ENCODE measurements at regions not wholly inside any gene's neighbourhood (a gene's known extent, or its start where the extent isn't known, plus 50 kb on each side); places are given as distances from the start of the nearest gene placed in this dataset.

GRCh38 chr6:45781890-45782289 is 233.8 kb downstream of the CLIC5 start:
- DNase-seq, result no peak
- H3K27me3 Mint-ChIP-seq, result peaks cover 6 to 10% of the 10 kb centered on the region in 2 donors
- no peak for ATAC-seq (replicated peaks)
- no peak overlapping the region for H3K27ac Mint-ChIP-seq
- no peaks in the 10 kb centered on the region for H3K36me3 Mint-ChIP-seq (ENCODE audit: insufficient read depth)
- no peaks in the 10 kb centered on the region for H3K9me3 Mint-ChIP-seq
- no peak overlapping the region for H3K4me3 Mint-ChIP-seq
- no peaks in the 10 kb centered on the region for H3K4me1 Mint-ChIP-seq (ENCODE audit: low read depth in 2 of 2)

- ATAC-seq (replicated peaks) (no peak), DNase-seq (no peak)
- Mint-ChIP-seq H3K36me3 (ENCODE audit: insufficient read depth) (no peaks in the 10 kb centered on the region), H3K4me1 (ENCODE audit: low read depth in 2 of 2) (no peaks in the 10 kb centered on the region), H3K27ac (no peak overlapping the region), H3K9me3 (no peaks in the 10 kb centered on the region), H3K27me3 (peaks cover 6 to 10% of the 10 kb centered on the region in 2 donors), H3K4me3 (no peak overlapping the region)
These were observed 235.1 kb downstream of the CLIC5 start for GRCh38 chr6:45780523-45780922.

GRCh38 chr6:45775026-45775697 is 240.5 kb downstream of the CLIC5 start:
- Mint-ChIP-seq H3K27ac (no peak overlapping the region), H3K4me3 (no peak overlapping the region), H3K9me3 (peaks cover 0 to 2% of the 10 kb centered on the region in 2 donors), H3K4me1 (ENCODE audit: low read depth in 2 of 2) (no peaks in the 10 kb centered on the region), H3K36me3 (ENCODE audit: insufficient read depth) (no peaks in the 10 kb centered on the region), H3K27me3 (peaks cover 10 to 13% of the 10 kb centered on the region in 2 donors)
- no peak for DNase-seq
- ATAC-seq (replicated peaks), result no peak

- Mint-ChIP-seq H3K4me1 (ENCODE audit: low read depth in 2 of 2) (no peaks in the 10 kb centered on the region), H3K4me3 (no peak overlapping the region), H3K36me3 (ENCODE audit: insufficient read depth) (no peaks in the 10 kb centered on the region), H3K27me3 (peaks cover 10 to 13% of the 10 kb centered on the region in 2 donors), H3K27ac (no peak overlapping the region), H3K9me3 (peaks cover 0 to 2% of the 10 kb centered on the region in 2 donors)
- no peak for DNase-seq
- ATAC-seq (replicated peaks), result no peak
These were observed 241.8 kb downstream of the CLIC5 start for GRCh38 chr6:45773906-45774305.

- ATAC-seq (replicated peaks), result no peak
- Mint-ChIP-seq H3K4me3 (no peak overlapping the region), H3K27me3 (peaks cover 10 to 12% of the 10 kb centered on the region in 2 donors), H3K9me3 (peaks cover 0 to 2% of the 10 kb centered on the region in 2 donors), H3K36me3 (ENCODE audit: insufficient read depth) (no peaks in the 10 kb centered on the region), H3K27ac (no peak overlapping the region), H3K4me1 (ENCODE audit: low read depth in 2 of 2) (no peaks in the 10 kb centered on the region)
- no peak for DNase-seq
These were observed 242.7 kb downstream of the CLIC5 start for GRCh38 chr6:45772886-45773495.

- Mint-ChIP-seq H3K9me3 (peaks cover 0 to 2% of the 10 kb centered on the region in 2 donors), H3K4me1 (ENCODE audit: low read depth in 2 of 2) (no peaks in the 10 kb centered on the region)
These were observed 243.6 kb downstream of the CLIC5 start for GRCh38 chr6:45772051-45772450.

GRCh38 chr6:45763281-45763680 is 252.4 kb downstream of the CLIC5 start:
- Mint-ChIP-seq H3K27me3 (peaks cover 18 to 23% of the 10 kb centered on the region in 2 donors), H3K36me3 (ENCODE audit: insufficient read depth) (no peaks in the 10 kb centered on the region), H3K27ac (no peak overlapping the region), H3K9me3 (no peaks in the 10 kb centered on the region), H3K4me1 (ENCODE audit: low read depth in 2 of 2) (no peaks in the 10 kb centered on the region), H3K4me3 (no peak overlapping the region)
- DNase-seq (no peak), ATAC-seq (replicated peaks) (no peak)

More at GRCh38 chr6:45772051-45772450, 243.6 kb downstream of the CLIC5 start:
- DNase-seq (no peak), ATAC-seq (replicated peaks) (no peak)
- H3K36me3 Mint-ChIP-seq (ENCODE audit: insufficient read depth), result no peaks in the 10 kb centered on the region
- H3K27me3 Mint-ChIP-seq, result peaks cover 7 to 10% of the 10 kb centered on the region in 2 donors
- H3K4me3 Mint-ChIP-seq, result no peak overlapping the region
- no peak overlapping the region for H3K27ac Mint-ChIP-seq

- H3K4me1 Mint-ChIP-seq (ENCODE audit: low read depth in 2 of 2), result no peaks in the 10 kb centered on the region
These were observed 256.2 kb downstream of the CLIC5 start for GRCh38 chr6:45759472-45759810.

GRCh38 chr6:45758787-45759471 is 256.7 kb downstream of the CLIC5 start:
- Mint-ChIP-seq H3K4me1 (ENCODE audit: low read depth in 2 of 2) (no peaks in the 10 kb centered on the region), H3K27ac (no peak overlapping the region), H3K27me3 (peaks cover 31 to 40% of the 10 kb centered on the region in 2 donors), H3K36me3 (ENCODE audit: insufficient read depth) (no peaks in the 10 kb centered on the region), H3K4me3 (no peak overlapping the region), H3K9me3 (no peaks in the 10 kb centered on the region)
- no peak for ATAC-seq (replicated peaks)
- no peak for DNase-seq

More at GRCh38 chr6:45759472-45759810, 256.2 kb downstream of the CLIC5 start:
- H3K27me3 Mint-ChIP-seq, result peaks cover 31 to 40% of the 10 kb centered on the region in 2 donors
- H3K9me3 Mint-ChIP-seq, result no peaks in the 10 kb centered on the region
- DNase-seq (no peak), ATAC-seq (replicated peaks) (no peak)
- H3K27ac Mint-ChIP-seq, result no peak overlapping the region
- H3K36me3 Mint-ChIP-seq (ENCODE audit: insufficient read depth), result no peaks in the 10 kb centered on the region
- no peak overlapping the region for H3K4me3 Mint-ChIP-seq

- no peak for DNase-seq
- Mint-ChIP-seq H3K4me1 (ENCODE audit: low read depth in 2 of 2) (no peaks in the 10 kb centered on the region), H3K9me3 (no peaks in the 10 kb centered on the region), H3K36me3 (ENCODE audit: insufficient read depth) (no peaks in the 10 kb centered on the region), H3K27ac (no peak overlapping the region), H3K4me3 (no peak overlapping the region), H3K27me3 (peaks cover 26 to 44% of the 10 kb centered on the region in 2 donors)
- ATAC-seq (replicated peaks), result no peak
These were observed 258.1 kb downstream of the CLIC5 start for GRCh38 chr6:45757443-45758130.

- no peaks in the 10 kb centered on the region for H3K4me1 Mint-ChIP-seq (ENCODE audit: low read depth in 2 of 2)
- ATAC-seq (replicated peaks) (no peak), DNase-seq (no peak)
- no peak overlapping the region for H3K4me3 Mint-ChIP-seq
- H3K27me3 Mint-ChIP-seq, result peaks cover 24 to 44% of the 10 kb centered on the region in 2 donors
- no peak overlapping the region for H3K27ac Mint-ChIP-seq
- no peaks in the 10 kb centered on the region for H3K36me3 Mint-ChIP-seq (ENCODE audit: insufficient read depth)
- no peaks in the 10 kb centered on the region for H3K9me3 Mint-ChIP-seq
These were observed 259.1 kb downstream of the CLIC5 start for GRCh38 chr6:45756606-45757005.

GRCh38 chr6:45754432-45754831 is 261.2 kb downstream of the CLIC5 start:
- Mint-ChIP-seq H3K36me3 (ENCODE audit: insufficient read depth) (no peaks in the 10 kb centered on the region), H3K27me3 (peaks cover 26 to 32% of the 10 kb centered on the region in 2 donors), H3K27ac (no peak overlapping the region), H3K4me3 (no peak overlapping the region), H3K9me3 (no peaks in the 10 kb centered on the region), H3K4me1 (ENCODE audit: low read depth in 2 of 2) (no peaks in the 10 kb centered on the region)
- DNase-seq (no peak), ATAC-seq (replicated peaks) (no peak)

GRCh38 chr6:45746046-45746445 is 269.6 kb downstream of the CLIC5 start:
- no peaks in the 10 kb centered on the region for H3K27me3 Mint-ChIP-seq
- peaks cover 0 to 5% of the 10 kb centered on the region in 2 donors for H3K9me3 Mint-ChIP-seq
- no peak for ATAC-seq (replicated peaks)
- no peaks in the 10 kb centered on the region for H3K36me3 Mint-ChIP-seq (ENCODE audit: insufficient read depth)
- H3K4me1 Mint-ChIP-seq (ENCODE audit: low read depth in 2 of 2), result peaks cover 4 to 6% of the 10 kb centered on the region in 2 donors
- DNase-seq, result no peak
- H3K27ac Mint-ChIP-seq, result no peak overlapping the region
- no peak overlapping the region for H3K4me3 Mint-ChIP-seq

Data from effector memory CD8-positive, alpha-beta T cell (primary cell).